COR-L47 (cell line): ENCODE measurements at regions not wholly inside any gene's neighbourhood (a gene's known extent, or its start where the extent isn't known, plus 50 kb on each side); places are given as distances from the start of the nearest gene placed in this dataset.

Experiments
- DNase-seq: peaks from one replicate; lab custom pipeline; 2025; lab: John Stamatoyannopoulos, UW

- DNase-seq, result no peak
These were observed 162.3 kb downstream of the COX7C start for GRCh38 chr5:86780018-86780417.

GRCh38 chr5:86786955-86787354 lies 169.2 kb downstream of the COX7C start:
- no peak for DNase-seq

- no peak for DNase-seq
These were observed 177.9 kb downstream of the COX7C start for GRCh38 chr5:86795659-86796058.

- no peak for DNase-seq
These were observed 179.9 kb downstream of the COX7C start for GRCh38 chr5:86797677-86798076.

- DNase-seq, result no peak
These were observed 188.5 kb downstream of the COX7C start for GRCh38 chr5:86806206-86806605.

- DNase-seq, result peak; percentile 3
These were observed 189.6 kb downstream of the COX7C start for GRCh38 chr5:86807046-86808031.

GRCh38 chr5:86814315-86814714 lies 196.6 kb downstream of the COX7C start:
- no peak for DNase-seq

GRCh38 chr5:86814907-86815306 lies 197.2 kb downstream of the COX7C start:
- no peak for DNase-seq

- DNase-seq, result no peak
These were observed 206.9 kb downstream of the COX7C start for GRCh38 chr5:86824637-86825036.

GRCh38 chr5:86831128-86831527 lies 213.4 kb downstream of the COX7C start:
- DNase-seq, result no peak

GRCh38 chr5:86833868-86834267 lies 216.1 kb downstream of the COX7C start:
- DNase-seq, result no peak

GRCh38 chr5:86837610-86838009 lies 219.9 kb downstream of the COX7C start:
- no peak for DNase-seq

- DNase-seq, result no peak
These were observed 220.3 kb downstream of the COX7C start for GRCh38 chr5:86838083-86838482.

- no peak for DNase-seq
These were observed 223.4 kb downstream of the COX7C start for GRCh38 chr5:86841000-86841644.

- DNase-seq, result no peak
These were observed 240.7 kb downstream of the COX7C start for GRCh38 chr5:86858442-86858841.

- no peak for DNase-seq
These were observed 243.8 kb downstream of the COX7C start for GRCh38 chr5:86861512-86861911.

GRCh38 chr5:86862093-86862492 lies 244.4 kb downstream of the COX7C start:
- no peak for DNase-seq

- DNase-seq, result no peak
These were observed 246.3 kb downstream of the COX7C start for GRCh38 chr5:86864051-86864450.

- no peak for DNase-seq
These were observed 247.6 kb downstream of the COX7C start for GRCh38 chr5:86865256-86865785.

GRCh38 chr5:86866036-86866435 lies 248.3 kb downstream of the COX7C start:
- no peak for DNase-seq

- DNase-seq, result no peak
These were observed 251.5 kb downstream of the COX7C start for GRCh38 chr5:86869268-86869667.

GRCh38 chr5:86875539-86875938 lies 257.8 kb downstream of the COX7C start:
- no peak for DNase-seq

- DNase-seq, result no peak
These were observed 260.5 kb downstream of the COX7C start for GRCh38 chr5:86878250-86878649.
